LNCAP (cell line): ENCODE measurements at regions not wholly inside any gene's neighbourhood (a gene's known extent, or its start where the extent isn't known, plus 50 kb on each side); places are given as distances from the start of the nearest gene placed in this dataset.

Experiments used
- CTCF ChIP-seq: fragments of 450-650 bp; IDR thresholded peaks from 2 replicates; pipeline ENCODE4 v1.5.1; 2017; ENCODE audit warnings: mild to moderate bottlenecking

GRCh38 chr5:155870636-155871035 lies 456.3 kb upstream of the SGCD start:
- no peak for TF ChIP-seq CTCF

GRCh38 chr5:155871623-155872022 lies 455.3 kb upstream of the SGCD start:
- no peak for TF ChIP-seq CTCF

- no peak for TF ChIP-seq CTCF
These were observed 454.2 kb upstream of the SGCD start for GRCh38 chr5:155872629-155873220.

- TF ChIP-seq CTCF: no peak
These were observed 447.9 kb upstream of the SGCD start for GRCh38 chr5:155878991-155879575.

- no peak for TF ChIP-seq CTCF
These were observed 442.9 kb upstream of the SGCD start for GRCh38 chr5:155884041-155884440.

GRCh38 chr5:155885199-155885598 lies 441.8 kb upstream of the SGCD start:
- no peak for TF ChIP-seq CTCF

- no peak for TF ChIP-seq CTCF
These were observed 440.5 kb upstream of the SGCD start for GRCh38 chr5:155886311-155887031.
